ENCODE measurements at regions not wholly inside any gene's neighbourhood (a gene's known extent, or its start where the extent isn't known, plus 50 kb on each side); places are given as distances from the start of the nearest gene placed in this dataset.

DNA sequence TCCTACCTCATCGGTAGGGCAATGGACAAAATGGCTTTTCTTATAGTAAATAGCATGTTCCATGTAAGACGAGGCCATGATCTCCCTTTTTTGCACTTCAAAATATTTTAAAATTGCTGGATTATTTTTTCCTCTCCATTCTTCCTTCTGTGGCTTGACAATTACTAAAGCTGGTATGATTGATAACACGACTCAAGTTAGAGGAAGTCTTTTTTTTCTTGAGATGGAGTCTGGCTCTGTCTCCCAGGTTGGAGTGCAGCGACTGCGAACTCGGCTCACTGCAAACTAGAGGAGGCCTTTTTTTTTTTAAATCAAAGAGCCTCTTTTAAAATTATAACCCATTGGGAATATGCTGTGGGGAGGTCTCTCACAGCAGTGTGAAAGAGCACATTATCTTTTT, 124.5 kb upstream of the TBL1XR1 start:
- no peak overlapping the region for H3K4me2 ChIP-seq (ENCODE audit: low read length)
- H4K91ac ChIP-seq (ENCODE audit: low read depth, low read length): no peak overlapping the region
- peaks cover 2 to 7% of the 10 kb centered on the region in 2 experiments for H3K4me1 ChIP-seq (ENCODE audit: control insufficient read depth in 1 of 2, insufficient read depth in 2 of 2, low read length in 2 of 2)
- H3K14ac ChIP-seq (ENCODE audit: low read length): no peak overlapping the region
- H2AFZ ChIP-seq (ENCODE audit: insufficient read depth, low read length, poor library complexity): no peak overlapping the region
- H3K79me1 ChIP-seq (ENCODE audit: low read length): no peaks in the 10 kb centered on the region
- DNase-seq: no peak
- H3K23ac ChIP-seq (ENCODE audit: low read length): no peak overlapping the region
- no peak overlapping the region for H3K27ac ChIP-seq (ENCODE audit: low read depth, low read length)
- H2BK12ac ChIP-seq (ENCODE audit: low read length): no peak overlapping the region
- no peak overlapping the region for H3K9ac ChIP-seq (ENCODE audit: low read length)
- no peak overlapping the region for H3K4me3 ChIP-seq (ENCODE audit: low read depth, low read length)
- no peak overlapping the region for H3K18ac ChIP-seq (ENCODE audit: low read length)
- no peaks in the 10 kb centered on the region for H3K36me3 ChIP-seq (ENCODE audit: control insufficient read depth in 1 of 2, insufficient read depth in 2 of 2, low read length in 2 of 2)
- no peak overlapping the region for H2BK120ac ChIP-seq (ENCODE audit: insufficient read depth, low read length, poor library complexity)
- no peaks in the 10 kb centered on the region for H3K79me2 ChIP-seq (ENCODE audit: control insufficient read depth, insufficient read depth, low read length, poor library complexity)
- WGBS (ENCODE audit: extremely low coverage, insufficient coverage, insufficient read length): no CpG with 5 or more reads among the region's 6 CpGs
- H2BK5ac ChIP-seq (ENCODE audit: low read depth, low read length, poor library complexity): no peak overlapping the region
- no peaks in the 10 kb centered on the region for H3K27me3 ChIP-seq (ENCODE audit: insufficient read depth, low read length)
- no peaks in the 10 kb centered on the region for H3K9me3 ChIP-seq (ENCODE audit: insufficient read depth, low read depth, low read length)
- H4K8ac ChIP-seq (ENCODE audit: low read depth, low read length): no peak overlapping the region
- H2AK5ac ChIP-seq (ENCODE audit: low read length): no peak overlapping the region
- no peak overlapping the region for H4K12ac ChIP-seq (ENCODE audit: low read depth, low read length)
- H3K4ac ChIP-seq (ENCODE audit: low read depth, low read length): no peak overlapping the region

DNA sequence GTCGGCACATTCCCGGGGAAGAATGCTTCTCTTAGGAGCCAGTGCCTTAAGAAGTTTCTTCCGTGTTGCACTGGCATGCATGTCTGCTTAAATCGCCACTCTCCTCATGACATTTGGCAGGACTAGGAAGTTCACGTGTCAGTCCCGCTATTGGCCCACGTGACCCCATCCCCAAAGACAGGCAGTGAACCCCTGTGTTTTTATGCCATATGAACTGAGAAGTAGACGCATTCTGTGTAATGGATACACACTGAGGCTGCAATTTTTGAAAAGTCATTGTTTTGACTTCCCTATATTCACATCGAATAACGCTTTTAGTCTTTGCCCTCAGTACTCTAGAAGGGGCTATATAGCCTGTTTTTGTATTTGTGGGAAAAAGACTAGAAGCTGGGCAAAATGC, 125.6 kb upstream of the TBL1XR1 start:
- WGBS (ENCODE audit: extremely low coverage, insufficient coverage, insufficient read length): no CpG with 5 or more reads among the region's 10 CpGs
- H3K27me3 ChIP-seq (ENCODE audit: insufficient read depth, low read length): no peaks in the 10 kb centered on the region

DNA sequence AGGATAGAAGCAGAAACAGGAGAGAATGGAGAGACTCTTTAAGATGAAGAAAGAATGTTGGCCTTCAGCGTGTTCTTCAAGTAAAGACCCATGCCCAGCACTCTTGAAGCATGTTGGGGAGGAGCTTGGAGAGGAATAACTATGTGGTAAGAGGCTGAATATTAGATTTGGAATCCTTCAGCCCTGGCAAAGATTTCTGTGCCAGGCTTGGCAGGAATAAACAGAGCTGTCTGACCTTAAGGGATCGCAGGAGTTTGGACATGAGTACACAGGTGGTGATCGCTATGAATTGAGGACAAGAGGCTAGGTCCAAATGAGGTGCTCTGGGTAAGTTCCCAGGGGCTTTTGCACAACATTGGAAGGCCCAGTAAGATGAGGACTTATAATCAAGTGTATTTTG, 132.6 kb upstream of the TBL1XR1 start:
- Histone ChIP-seq H2BK120ac (ENCODE audit: insufficient read depth, low read length, poor library complexity) (no peak overlapping the region), H2BK12ac (ENCODE audit: low read length) (no peak overlapping the region), H3K23ac (ENCODE audit: low read length) (no peak overlapping the region), H3K4me3 (ENCODE audit: low read depth, low read length) (no peak overlapping the region), H2AK5ac (ENCODE audit: low read length) (no peak overlapping the region), H3K4me1 (ENCODE audit: control insufficient read depth in 1 of 2, insufficient read depth in 2 of 2, low read length in 2 of 2) (peaks cover 0 to 2% of the 10 kb centered on the region in 2 experiments), H2BK5ac (ENCODE audit: low read depth, low read length, poor library complexity) (no peak overlapping the region), H2AFZ (ENCODE audit: insufficient read depth, low read length, poor library complexity) (no peak overlapping the region), H3K9ac (ENCODE audit: low read length) (no peak overlapping the region), H4K12ac (ENCODE audit: low read depth, low read length) (no peak overlapping the region), H3K79me1 (ENCODE audit: low read length) (no peaks in the 10 kb centered on the region), H3K36me3 (ENCODE audit: control insufficient read depth in 1 of 2, insufficient read depth in 2 of 2, low read length in 2 of 2) (no peaks in the 10 kb centered on the region), H3K27ac (ENCODE audit: low read depth, low read length) (no peak overlapping the region), H3K4me2 (ENCODE audit: low read length) (no peak overlapping the region), H3K9me3 (ENCODE audit: insufficient read depth, low read depth, low read length) (no peaks in the 10 kb centered on the region), H3K27me3 (ENCODE audit: insufficient read depth, low read length) (no peaks in the 10 kb centered on the region), H4K91ac (ENCODE audit: low read depth, low read length) (no peak overlapping the region), H3K14ac (ENCODE audit: low read length) (no peak overlapping the region), H3K79me2 (ENCODE audit: control insufficient read depth, insufficient read depth, low read length, poor library complexity) (no peaks in the 10 kb centered on the region), H3K18ac (ENCODE audit: low read length) (no peak overlapping the region), H3K4ac (ENCODE audit: low read depth, low read length) (no peak overlapping the region), H4K8ac (ENCODE audit: low read depth, low read length) (no peak overlapping the region)
- DNase-seq: no peak
- no CpG with 5 or more reads among the region's 3 CpGs for WGBS (ENCODE audit: extremely low coverage, insufficient coverage, insufficient read length)

More for the DNA sequence above, 125.6 kb upstream of the TBL1XR1 start:
- no peak overlapping the region for H4K12ac ChIP-seq (ENCODE audit: low read depth, low read length)
- H3K14ac ChIP-seq (ENCODE audit: low read length): no peak overlapping the region
- H2AFZ ChIP-seq (ENCODE audit: insufficient read depth, low read length, poor library complexity): no peak overlapping the region
- no peaks in the 10 kb centered on the region for H3K79me2 ChIP-seq (ENCODE audit: control insufficient read depth, insufficient read depth, low read length, poor library complexity)
- H3K23ac ChIP-seq (ENCODE audit: low read length): no peak overlapping the region
- H4K8ac ChIP-seq (ENCODE audit: low read depth, low read length): no peak overlapping the region
- no peaks in the 10 kb centered on the region for H3K36me3 ChIP-seq (ENCODE audit: control insufficient read depth in 1 of 2, insufficient read depth in 2 of 2, low read length in 2 of 2)
- no peak overlapping the region for H2BK120ac ChIP-seq (ENCODE audit: insufficient read depth, low read length, poor library complexity)
- no peak overlapping the region for H3K4ac ChIP-seq (ENCODE audit: low read depth, low read length)
- no peak overlapping the region for H3K4me2 ChIP-seq (ENCODE audit: low read length)
- no peak overlapping the region for H2BK12ac ChIP-seq (ENCODE audit: low read length)
- no peak overlapping the region for H2AK5ac ChIP-seq (ENCODE audit: low read length)
- H3K9me3 ChIP-seq (ENCODE audit: insufficient read depth, low read depth, low read length): no peaks in the 10 kb centered on the region
- no peak overlapping the region for H3K4me3 ChIP-seq (ENCODE audit: low read depth, low read length)
- H3K18ac ChIP-seq (ENCODE audit: low read length): no peak overlapping the region
- peaks cover 2 to 7% of the 10 kb centered on the region in 2 experiments for H3K4me1 ChIP-seq (ENCODE audit: control insufficient read depth in 1 of 2, insufficient read depth in 2 of 2, low read length in 2 of 2)
- H3K27ac ChIP-seq (ENCODE audit: low read depth, low read length): no peak overlapping the region
- no peak for DNase-seq
- no peak overlapping the region for H2BK5ac ChIP-seq (ENCODE audit: low read depth, low read length, poor library complexity)
- H4K91ac ChIP-seq (ENCODE audit: low read depth, low read length): no peak overlapping the region
- no peak overlapping the region for H3K9ac ChIP-seq (ENCODE audit: low read length)
- H3K79me1 ChIP-seq (ENCODE audit: low read length): no peaks in the 10 kb centered on the region

DNA sequence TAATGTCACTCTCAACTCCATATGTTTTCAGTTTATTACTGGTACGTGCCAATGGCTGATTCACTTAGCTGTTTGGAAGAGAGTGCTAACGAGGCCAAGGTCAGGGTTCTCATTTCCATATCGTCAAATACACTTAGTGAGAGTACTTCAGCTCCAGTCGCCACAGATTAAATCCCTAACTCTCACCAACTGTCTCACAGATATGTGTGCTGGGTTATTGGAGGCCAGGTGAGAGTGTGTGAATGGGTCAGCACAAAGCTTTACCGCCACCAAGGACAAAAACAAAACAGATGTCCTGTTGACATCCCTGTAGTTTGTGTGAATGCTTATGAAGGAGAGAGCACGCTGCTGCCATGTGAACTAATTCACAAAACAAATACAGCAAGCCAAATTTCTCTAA, 133.5 kb upstream of the TBL1XR1 start:
- no CpG with 5 or more reads among the region's 6 CpGs for WGBS (ENCODE audit: extremely low coverage, insufficient coverage, insufficient read length)
- no peak overlapping the region for H3K27ac ChIP-seq (ENCODE audit: low read depth, low read length)
- no peak overlapping the region for H4K8ac ChIP-seq (ENCODE audit: low read depth, low read length)
- H3K9ac ChIP-seq (ENCODE audit: low read length): no peak overlapping the region
- H3K23ac ChIP-seq (ENCODE audit: low read length): no peak overlapping the region
- H2BK120ac ChIP-seq (ENCODE audit: insufficient read depth, low read length, poor library complexity): no peak overlapping the region
- H2BK12ac ChIP-seq (ENCODE audit: low read length): no peak overlapping the region
- no peak overlapping the region for H3K4me2 ChIP-seq (ENCODE audit: low read length)
- no peaks in the 10 kb centered on the region for H3K27me3 ChIP-seq (ENCODE audit: insufficient read depth, low read length)
- no peak overlapping the region for H2AFZ ChIP-seq (ENCODE audit: insufficient read depth, low read length, poor library complexity)
- DNase-seq: no peak
- H4K91ac ChIP-seq (ENCODE audit: low read depth, low read length): no peak overlapping the region
- H4K12ac ChIP-seq (ENCODE audit: low read depth, low read length): no peak overlapping the region
- no peak overlapping the region for H3K14ac ChIP-seq (ENCODE audit: low read length)
- no peaks in the 10 kb centered on the region for H3K79me2 ChIP-seq (ENCODE audit: control insufficient read depth, insufficient read depth, low read length, poor library complexity)
- H3K18ac ChIP-seq (ENCODE audit: low read length): no peak overlapping the region
- no peaks in the 10 kb centered on the region for H3K9me3 ChIP-seq (ENCODE audit: insufficient read depth, low read depth, low read length)
- H2BK5ac ChIP-seq (ENCODE audit: low read depth, low read length, poor library complexity): no peak overlapping the region
- no peaks in the 10 kb centered on the region for H3K36me3 ChIP-seq (ENCODE audit: control insufficient read depth in 1 of 2, insufficient read depth in 2 of 2, low read length in 2 of 2)
- H3K4me3 ChIP-seq (ENCODE audit: low read depth, low read length): no peak overlapping the region
- H2AK5ac ChIP-seq (ENCODE audit: low read length): no peak overlapping the region
- H3K4me1 ChIP-seq (ENCODE audit: control insufficient read depth in 1 of 2, insufficient read depth in 2 of 2, low read length in 2 of 2): no peaks in the 10 kb centered on the region
- no peaks in the 10 kb centered on the region for H3K79me1 ChIP-seq (ENCODE audit: low read length)
- no peak overlapping the region for H3K4ac ChIP-seq (ENCODE audit: low read depth, low read length)

Measured in trophoblast cell (in vitro differentiated cells and primary cell).